ENCODE measurements at regions not wholly inside any gene's neighbourhood (a gene's known extent, or its start where the extent isn't known, plus 50 kb on each side); places are given as distances from the start of the nearest gene placed in this dataset.

GRCh38 chr9:26773056-26773455 is 119.5 kb downstream of the CAAP1 start:
- TF ChIP-seq, protein P1, sequence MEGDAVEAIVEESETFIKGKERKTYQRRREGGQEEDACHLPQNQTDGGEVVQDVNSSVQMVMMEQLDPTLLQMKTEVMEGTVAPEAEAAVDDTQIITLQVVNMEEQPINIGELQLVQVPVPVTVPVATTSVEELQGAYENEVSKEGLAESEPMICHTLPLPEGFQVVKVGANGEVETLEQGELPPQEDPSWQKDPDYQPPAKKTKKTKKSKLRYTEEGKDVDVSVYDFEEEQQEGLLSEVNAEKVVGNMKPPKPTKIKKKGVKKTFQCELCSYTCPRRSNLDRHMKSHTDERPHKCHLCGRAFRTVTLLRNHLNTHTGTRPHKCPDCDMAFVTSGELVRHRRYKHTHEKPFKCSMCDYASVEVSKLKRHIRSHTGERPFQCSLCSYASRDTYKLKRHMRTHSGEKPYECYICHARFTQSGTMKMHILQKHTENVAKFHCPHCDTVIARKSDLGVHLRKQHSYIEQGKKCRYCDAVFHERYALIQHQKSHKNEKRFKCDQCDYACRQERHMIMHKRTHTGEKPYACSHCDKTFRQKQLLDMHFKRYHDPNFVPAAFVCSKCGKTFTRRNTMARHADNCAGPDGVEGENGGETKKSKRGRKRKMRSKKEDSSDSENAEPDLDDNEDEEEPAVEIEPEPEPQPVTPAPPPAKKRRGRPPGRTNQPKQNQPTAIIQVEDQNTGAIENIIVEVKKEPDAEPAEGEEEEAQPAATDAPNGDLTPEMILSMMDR (IDR thresholded peaks at IDR 0.05; ENCODE audit: low read length): no peak
- TF ChIP-seq EZH2 (IDR thresholded peaks at IDR 0.05; ENCODE audit: borderline replicate concordance, low read length): no peak
